ENCODE measurements at regions not wholly inside any gene's neighbourhood (a gene's known extent, or its start where the extent isn't known, plus 50 kb on each side); places are given as distances from the start of the nearest gene placed in this dataset.

DNA sequence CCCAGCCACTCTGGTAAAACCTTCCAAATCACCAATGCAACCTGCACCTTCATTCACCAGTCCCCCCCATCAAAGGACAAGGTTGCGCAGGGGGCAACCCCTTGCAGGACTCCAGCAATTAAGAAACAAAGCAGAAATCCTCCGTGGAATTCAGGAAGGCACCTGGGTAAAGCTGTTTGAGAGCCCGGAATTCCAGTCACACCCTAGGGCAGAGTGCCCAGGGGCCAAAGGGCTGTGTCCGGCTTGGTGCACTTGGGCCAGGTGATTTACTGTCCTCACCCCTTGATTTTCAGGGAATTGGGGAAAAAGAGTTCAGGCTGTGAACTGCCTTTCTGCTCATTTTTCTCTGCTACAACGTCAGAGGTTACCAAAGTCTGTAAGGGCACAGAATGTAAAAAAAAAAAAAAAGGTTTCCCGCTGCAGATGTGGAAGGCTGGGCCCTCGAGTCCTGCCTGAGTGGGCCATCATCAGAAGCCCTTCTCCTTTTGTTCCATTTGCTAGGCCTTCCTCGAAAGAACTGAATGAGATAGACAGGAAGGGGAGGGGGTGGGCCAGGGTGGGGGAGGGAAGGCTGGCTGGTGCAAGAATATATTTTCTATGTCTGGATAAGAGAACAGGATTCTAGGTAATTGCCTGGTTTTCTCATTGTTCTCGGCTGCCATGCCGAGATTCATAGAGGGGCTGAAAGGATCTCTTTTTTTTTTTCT, 266.5 kb upstream of the PSMD7 start:
- no peak for DNase-seq

- no peak for DNase-seq
Measured at GRCh38 chr16:74029115-74029792, 267.4 kb upstream of the PSMD7 start.

- no peak for DNase-seq
Measured at GRCh38 chr16:74026373-74027281, 270.0 kb upstream of the PSMD7 start.

- DNase-seq = no peak
Measured at GRCh38 chr16:74024953-74025352, 271.7 kb upstream of the PSMD7 start.

GRCh38 chr16:74020095-74020670, 276.4 kb upstream of the PSMD7 start:
- no peak for DNase-seq

- DNase-seq = no peak
Measured at GRCh38 chr16:74019612-74020011, 277.0 kb upstream of the PSMD7 start.

GRCh38 chr16:74015953-74016352, 280.7 kb upstream of the PSMD7 start:
- DNase-seq = no peak

- no peak for DNase-seq
Measured at GRCh38 chr16:73998707-73999106, 297.9 kb upstream of the PSMD7 start.

DNA sequence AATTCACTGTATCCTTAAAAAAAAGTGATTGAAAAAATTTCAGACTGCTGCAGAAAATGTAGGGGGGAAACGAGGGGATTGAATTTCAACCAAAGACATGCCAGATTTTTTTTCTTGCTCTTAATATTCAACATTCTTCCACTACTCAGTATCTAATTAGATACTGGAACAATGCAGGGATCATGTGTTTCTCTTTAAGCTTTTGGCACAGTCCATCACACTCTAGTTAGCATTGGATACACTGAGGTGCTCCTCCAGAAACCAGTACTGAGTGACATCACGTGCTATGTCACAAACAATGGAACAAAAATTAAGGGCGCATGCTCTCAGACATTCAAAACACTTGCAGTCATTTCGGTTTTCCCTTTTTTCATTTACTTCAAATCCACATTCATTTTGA, 298.6 kb upstream of the PSMD7 start:
- DNase-seq = no peak

DNA sequence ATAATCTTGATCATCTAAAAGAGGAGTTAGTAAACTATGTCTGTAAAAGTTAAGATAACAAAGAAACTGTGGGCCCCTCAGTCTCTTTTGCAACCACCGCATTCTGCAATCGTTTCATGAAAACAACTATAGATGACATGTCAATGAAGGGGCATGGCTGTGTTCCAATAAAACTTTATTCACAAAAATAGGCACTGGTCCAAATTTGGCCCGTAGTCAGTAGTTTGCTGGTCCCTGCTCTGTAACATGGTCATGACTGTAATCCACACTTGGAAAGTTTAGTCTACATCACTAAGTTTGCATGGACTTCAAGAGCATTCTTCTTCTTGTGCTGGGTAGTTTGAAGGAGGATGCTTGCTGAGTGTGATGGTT, 299.3 kb upstream of the PSMD7 start:
- no peak for DNase-seq

DNA sequence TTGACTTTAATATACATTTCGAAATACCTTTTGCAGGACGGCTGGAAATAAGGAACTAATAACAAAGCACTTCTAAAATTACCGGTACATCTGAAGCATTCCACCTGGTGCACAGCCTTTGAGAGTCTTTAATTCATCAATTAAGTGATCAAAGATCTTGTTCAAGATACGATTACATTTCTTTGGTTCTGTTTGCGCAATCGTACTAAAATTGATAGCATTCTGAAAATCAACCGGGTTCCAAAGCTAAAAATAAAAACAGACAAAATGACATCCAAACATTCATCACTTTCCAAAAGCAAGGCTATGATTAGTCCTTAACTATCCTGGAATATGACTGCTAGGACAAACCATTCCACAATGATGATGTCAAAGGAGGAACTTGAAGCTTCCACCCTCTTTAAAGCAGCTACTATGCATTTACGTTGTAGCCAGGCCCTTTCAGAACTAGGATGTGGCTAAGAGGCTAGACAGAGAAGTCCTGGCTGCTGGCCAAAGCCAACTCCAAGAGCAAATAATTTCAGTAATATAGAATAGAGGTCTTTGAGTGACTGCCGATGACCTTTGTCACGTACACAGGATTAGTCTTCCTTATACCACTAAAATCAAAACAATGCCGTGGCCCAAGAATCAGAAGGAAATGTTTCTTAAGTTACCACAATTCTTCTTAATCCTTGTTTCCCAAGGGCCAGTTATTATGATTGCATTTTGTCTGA, 299.8 kb upstream of the PSMD7 start:
- no peak for DNase-seq

DNA sequence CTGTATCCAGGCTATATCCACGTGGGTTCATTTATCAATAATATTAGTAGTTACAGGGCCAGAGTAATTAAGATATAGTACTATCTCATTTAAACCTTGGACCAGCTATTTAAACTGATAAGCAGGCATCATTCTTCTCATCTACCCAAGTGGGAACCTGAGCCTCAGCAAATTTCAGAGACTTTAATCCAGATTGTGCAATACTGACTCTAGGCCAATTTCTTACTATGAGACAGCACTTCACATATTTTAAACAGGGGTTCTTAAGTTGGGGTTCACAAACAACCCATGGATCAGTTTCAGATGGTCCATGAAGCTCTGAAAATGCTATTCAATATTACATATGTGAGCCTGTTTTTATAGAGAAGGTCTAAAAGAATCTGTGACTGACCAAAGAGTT, 302.7 kb upstream of the PSMD7 start:
- DNase-seq = no peak

DNA sequence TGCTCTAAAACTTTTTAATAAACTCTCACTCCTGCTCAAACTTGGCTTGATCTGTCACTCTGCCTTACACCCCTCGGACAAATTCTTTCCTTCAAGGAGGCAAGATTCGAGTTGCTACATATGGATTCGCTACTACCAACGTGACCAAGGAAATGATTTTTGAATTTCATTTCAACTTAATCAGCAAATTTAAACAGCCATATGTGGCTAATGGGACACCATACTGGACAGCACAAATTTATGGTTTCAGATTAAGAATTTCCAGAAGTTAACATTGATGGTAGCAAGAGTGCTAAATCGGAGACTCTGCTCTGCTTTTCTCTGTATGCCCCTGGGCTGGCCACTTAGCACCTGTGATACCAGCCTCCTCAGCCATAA, 318.2 kb upstream of the PSMD7 start:
- DNase-seq = no peak

DNA sequence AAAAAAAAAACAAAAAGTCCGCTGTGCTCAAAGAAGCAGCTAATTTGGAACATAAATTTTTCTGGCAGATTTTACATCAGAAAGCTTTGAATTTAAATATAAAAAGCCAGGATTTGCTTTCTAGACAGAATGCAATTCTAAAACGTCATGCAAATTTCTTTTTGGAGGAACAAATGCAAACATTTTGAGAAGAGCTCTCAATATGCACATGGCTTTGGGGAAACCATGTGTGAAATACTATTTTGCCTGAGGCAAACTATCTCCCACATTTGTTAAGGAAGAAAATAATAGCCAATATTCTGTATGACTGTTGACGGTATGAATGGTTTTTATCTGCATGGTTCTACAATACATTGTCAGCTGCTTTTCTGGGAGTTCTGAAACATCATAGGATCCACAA, 320.0 kb upstream of the PSMD7 start:
- DNase-seq = no peak

- DNase-seq = no peak
Measured at GRCh38 chr16:73973174-73973573, 323.4 kb upstream of the PSMD7 start.

DNA sequence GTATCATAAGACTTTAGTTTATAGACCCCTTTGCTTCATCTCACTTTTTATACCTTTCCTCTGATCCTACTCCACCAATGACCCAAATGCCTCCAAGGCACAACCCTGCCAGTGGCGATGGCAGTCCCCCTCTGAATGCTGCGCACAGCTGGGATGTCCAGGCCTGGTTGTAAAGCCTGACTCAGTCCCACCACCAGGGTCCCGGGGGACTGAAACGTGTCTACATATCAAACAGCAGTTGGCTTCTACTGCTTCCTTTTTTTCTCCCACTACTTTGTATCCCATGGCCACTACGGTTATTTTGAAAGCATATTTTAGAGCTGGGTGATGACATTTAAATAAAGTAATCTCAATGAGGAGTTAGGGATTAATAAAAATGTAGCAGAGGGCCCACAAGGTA, 329.8 kb upstream of the PSMD7 start:
- DNase-seq = no peak

GRCh38 chr16:73965591-73965990, 331.0 kb upstream of the PSMD7 start:
- DNase-seq = no peak

- peak; percentile 75 for DNase-seq
Measured at GRCh38 chr16:73956587-73957494, 339.8 kb upstream of the PSMD7 start.

DNA sequence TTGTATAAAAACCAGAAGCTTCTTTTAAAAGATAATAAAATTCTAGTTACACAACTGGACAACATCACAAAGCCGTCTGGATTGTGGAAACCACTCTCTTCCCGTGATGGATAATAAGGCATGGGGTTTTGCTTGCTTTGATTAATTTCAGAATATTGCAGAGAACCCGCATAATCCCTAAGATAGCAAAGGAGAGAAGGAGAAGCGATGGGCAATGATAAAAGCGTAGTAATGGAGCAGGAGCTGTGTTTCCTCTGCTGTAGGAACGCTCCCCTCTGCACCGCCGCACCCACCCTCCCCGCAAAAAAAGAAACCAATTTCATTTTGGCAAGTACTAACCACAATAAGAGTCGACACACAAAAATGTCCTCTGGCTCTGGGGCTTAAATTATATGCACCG, 340.9 kb upstream of the PSMD7 start:
- DNase-seq = no peak

DNA sequence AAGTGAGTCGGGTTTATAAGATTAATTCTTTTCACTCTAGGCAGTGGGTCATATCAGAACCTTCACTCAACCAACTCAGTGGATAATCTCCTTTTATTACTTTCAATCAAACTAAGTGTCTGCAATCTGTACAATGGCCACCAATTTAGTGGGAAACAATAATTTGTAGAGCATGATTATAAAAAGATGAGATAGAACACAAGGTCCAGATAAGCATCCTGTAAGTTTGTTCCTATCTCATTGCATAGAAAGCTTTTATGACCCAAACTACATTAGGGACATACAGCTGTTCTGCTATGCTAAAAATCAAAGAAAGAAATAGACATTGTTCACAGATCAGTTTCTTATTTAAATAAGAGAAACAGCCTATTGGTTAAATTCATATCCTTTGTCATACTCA, 341.4 kb upstream of the PSMD7 start:
- DNase-seq = no peak

- no peak for DNase-seq
Measured at GRCh38 chr16:73951481-73951880, 345.1 kb upstream of the PSMD7 start.

All from hematopoietic multipotent progenitor cell treated with erythropoietin and hydrocortisone succinate and interleukin-3 and kit ligand, for 6 days (in vitro differentiated cells).